ENCODE measurements at regions not wholly inside any gene's neighbourhood (a gene's known extent, or its start where the extent isn't known, plus 50 kb on each side); places are given as distances from the start of the nearest gene placed in this dataset.

DNA sequence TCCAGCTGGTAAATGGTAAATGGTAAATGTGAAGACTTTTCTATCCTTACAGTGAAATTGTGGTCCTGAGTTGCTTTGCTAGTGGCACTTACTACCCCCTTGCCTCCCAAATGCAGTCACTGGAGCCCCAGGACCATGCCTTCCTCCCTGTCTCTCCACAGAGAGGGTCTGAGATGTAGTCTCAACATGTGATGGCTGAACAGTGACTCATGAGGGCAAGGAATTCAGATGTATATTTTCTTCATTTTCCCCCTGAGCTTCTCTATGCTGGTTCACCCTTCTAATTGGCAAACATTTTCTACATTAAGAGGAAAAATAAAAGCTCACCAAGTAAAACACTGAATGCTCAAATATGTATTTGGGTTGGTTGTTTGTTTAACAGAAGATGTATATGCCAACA lies 232.0 kb downstream of the SH3BP4 start:
- Histone ChIP-seq H3K9me3 (no peaks in the 10 kb centered on the region), H3K27me3 (no peaks in the 10 kb centered on the region), H3K36me3 (no peaks in the 10 kb centered on the region), H3K27ac (no peak overlapping the region), H3K4me3 (no peak overlapping the region), H3K4me1 (no peaks in the 10 kb centered on the region)
- no peak for DNase-seq
- intact Hi-C loops (cut with DNase I) = no loop called here
- no peak for TF ChIP-seq EP300 (IDR thresholded peaks at IDR 0.05)
- TF ChIP-seq, protein P1, sequence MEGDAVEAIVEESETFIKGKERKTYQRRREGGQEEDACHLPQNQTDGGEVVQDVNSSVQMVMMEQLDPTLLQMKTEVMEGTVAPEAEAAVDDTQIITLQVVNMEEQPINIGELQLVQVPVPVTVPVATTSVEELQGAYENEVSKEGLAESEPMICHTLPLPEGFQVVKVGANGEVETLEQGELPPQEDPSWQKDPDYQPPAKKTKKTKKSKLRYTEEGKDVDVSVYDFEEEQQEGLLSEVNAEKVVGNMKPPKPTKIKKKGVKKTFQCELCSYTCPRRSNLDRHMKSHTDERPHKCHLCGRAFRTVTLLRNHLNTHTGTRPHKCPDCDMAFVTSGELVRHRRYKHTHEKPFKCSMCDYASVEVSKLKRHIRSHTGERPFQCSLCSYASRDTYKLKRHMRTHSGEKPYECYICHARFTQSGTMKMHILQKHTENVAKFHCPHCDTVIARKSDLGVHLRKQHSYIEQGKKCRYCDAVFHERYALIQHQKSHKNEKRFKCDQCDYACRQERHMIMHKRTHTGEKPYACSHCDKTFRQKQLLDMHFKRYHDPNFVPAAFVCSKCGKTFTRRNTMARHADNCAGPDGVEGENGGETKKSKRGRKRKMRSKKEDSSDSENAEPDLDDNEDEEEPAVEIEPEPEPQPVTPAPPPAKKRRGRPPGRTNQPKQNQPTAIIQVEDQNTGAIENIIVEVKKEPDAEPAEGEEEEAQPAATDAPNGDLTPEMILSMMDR (IDR thresholded peaks at IDR 0.05) = no peak
- no peak for TF ChIP-seq POLR2A (IDR thresholded peaks at IDR 0.05)
- no peak for TF ChIP-seq POLR2AphosphoS5 (IDR thresholded peaks at IDR 0.05)

DNA sequence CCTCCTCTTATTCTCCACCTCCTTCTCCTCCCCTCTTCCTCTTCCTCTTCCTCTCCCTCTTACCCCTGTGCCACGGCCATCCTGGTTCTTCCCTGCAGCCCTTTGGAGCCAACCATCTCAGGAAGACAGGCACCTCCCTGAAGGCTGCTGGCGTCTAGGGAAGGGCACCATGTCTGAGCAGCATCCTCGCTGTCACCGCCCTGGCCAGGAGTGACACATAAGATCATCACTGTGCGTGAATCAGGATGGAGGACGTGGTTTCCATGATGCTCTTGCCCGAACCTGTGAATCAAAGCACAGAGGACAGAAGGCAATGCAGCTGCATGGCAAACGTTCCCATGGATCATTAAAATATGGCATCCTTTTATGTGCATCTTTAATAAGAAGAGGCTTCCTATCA lies 236.0 kb downstream of the SH3BP4 start:
- Histone ChIP-seq H3K27ac (no peak overlapping the region), H3K27me3 (no peaks in the 10 kb centered on the region), H3K36me3 (no peaks in the 10 kb centered on the region), H3K4me3 (no peak overlapping the region), H3K4me1 (no peaks in the 10 kb centered on the region), H3K9me3 (no peaks in the 10 kb centered on the region)
- no peak for TF ChIP-seq POLR2A (IDR thresholded peaks at IDR 0.05)
- TF ChIP-seq POLR2AphosphoS5 (IDR thresholded peaks at IDR 0.05) = no peak
- no peak for TF ChIP-seq EP300 (IDR thresholded peaks at IDR 0.05)
- TF ChIP-seq, protein P1 (IDR thresholded peaks at IDR 0.05) = no peak
- intact Hi-C loops (cut with DNase I) = no loop called here
- 90 to 94% methylated on average over 8 of the region's 8 CpGs for WGBS, 2 donors
- no peak for DNase-seq

DNA sequence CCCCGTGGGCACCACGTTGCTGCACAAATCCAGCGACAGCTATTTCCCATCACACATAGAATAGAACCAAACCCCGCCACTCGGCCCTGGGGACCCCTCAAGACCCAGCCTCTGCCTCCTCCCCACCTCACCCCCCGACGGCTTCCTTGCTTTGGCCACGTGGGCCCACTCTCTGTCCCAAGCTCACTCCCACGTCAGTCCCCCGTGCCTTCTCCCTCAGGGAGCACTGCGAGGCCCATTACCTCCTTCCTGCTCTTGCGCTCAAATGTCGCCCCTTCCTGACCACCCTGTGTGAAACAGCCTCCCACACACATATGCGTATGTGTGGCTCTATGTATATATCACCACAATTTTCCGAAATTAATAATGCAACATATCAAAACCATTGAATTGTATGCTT lies 239.7 kb downstream of the SH3BP4 start:
- no peaks in the 10 kb centered on the region for H3K4me1 ChIP-seq
- peak overlapping the region in 1 of 4 donors; percentile 7 for H3K4me3 ChIP-seq
- no peaks in the 10 kb centered on the region for H3K36me3 ChIP-seq
- H3K27ac ChIP-seq = no peak overlapping the region
- intact Hi-C loops (cut with DNase I) = no loop called here
- no peaks in the 10 kb centered on the region for H3K9me3 ChIP-seq
- TF ChIP-seq EP300 (IDR thresholded peaks at IDR 0.05) = no peak
- TF ChIP-seq POLR2A (IDR thresholded peaks at IDR 0.05) = no peak
- no peak for TF ChIP-seq POLR2AphosphoS5 (IDR thresholded peaks at IDR 0.05)
- TF ChIP-seq, protein P1 (IDR thresholded peaks at IDR 0.05) = no peak
- 77 to 81% methylated on average over 15 of the region's 15 CpGs for WGBS, 2 donors
- no peaks in the 10 kb centered on the region for H3K27me3 ChIP-seq
- no peak for DNase-seq

DNA sequence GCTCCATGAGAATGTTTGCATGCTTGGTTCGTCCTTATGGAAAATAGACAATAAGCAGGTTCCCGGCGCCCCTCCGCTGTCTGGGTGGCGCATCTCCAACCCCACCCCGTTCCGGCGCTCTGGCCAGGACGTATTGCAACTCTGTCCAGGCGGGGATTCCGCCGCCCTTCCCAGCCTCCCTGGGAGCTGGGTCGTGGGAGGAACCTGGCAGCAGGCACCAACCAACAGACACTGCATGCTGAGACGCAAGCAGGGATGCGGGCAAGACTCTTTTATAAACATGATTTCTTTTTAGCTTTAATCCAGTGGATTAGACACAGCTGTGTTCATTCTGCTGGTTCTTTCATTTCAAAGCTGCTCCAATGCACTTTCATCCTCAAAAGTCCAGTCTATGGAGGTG lies 240.2 kb downstream of the SH3BP4 start:
- intact Hi-C loops (cut with DNase I) = no loop called here
- no peaks in the 10 kb centered on the region for H3K36me3 ChIP-seq
- H3K4me1 ChIP-seq = no peaks in the 10 kb centered on the region
- no peaks in the 10 kb centered on the region for H3K27me3 ChIP-seq
- H3K4me3 ChIP-seq = peak overlapping the region in 1 of 4 donors; percentile 7
- TF ChIP-seq POLR2AphosphoS5 (IDR thresholded peaks at IDR 0.05) = no peak
- no peak for TF ChIP-seq EP300 (IDR thresholded peaks at IDR 0.05)
- TF ChIP-seq, protein P1 (IDR thresholded peaks at IDR 0.05) = no peak
- TF ChIP-seq POLR2A (IDR thresholded peaks at IDR 0.05) = no peak
- no peak overlapping the region for H3K27ac ChIP-seq
- DNase-seq = no peak
- no peaks in the 10 kb centered on the region for H3K9me3 ChIP-seq
- WGBS, 2 donors = 82 to 83% methylated on average over 15 of the region's 15 CpGs

DNA sequence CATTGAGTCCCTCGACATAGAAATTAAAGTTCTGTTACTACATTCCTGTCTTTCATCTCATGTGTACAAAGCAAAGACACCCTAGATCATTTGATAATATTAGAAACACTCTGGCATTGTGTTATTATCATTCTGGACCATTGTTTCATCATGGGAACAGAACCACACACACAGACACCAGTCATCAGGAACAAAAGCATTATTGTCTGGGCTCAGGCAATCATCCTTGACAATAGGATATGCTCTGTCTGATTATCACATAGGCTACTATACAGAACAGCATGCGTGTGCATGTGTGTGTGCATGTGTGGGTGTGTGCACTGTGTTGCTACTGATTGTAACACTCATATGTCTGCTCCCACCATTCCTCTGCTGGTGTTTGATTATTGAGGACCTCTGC lies 242.5 kb downstream of the SH3BP4 start:
- TF ChIP-seq POLR2A (IDR thresholded peaks at IDR 0.05) (no peak), POLR2AphosphoS5 (IDR thresholded peaks at IDR 0.05) (no peak), EP300 (IDR thresholded peaks at IDR 0.05) (no peak)
- TF ChIP-seq, protein P1 (IDR thresholded peaks at IDR 0.05) = no peak
- Histone ChIP-seq H3K9me3 (no peaks in the 10 kb centered on the region), H3K36me3 (no peaks in the 10 kb centered on the region), H3K4me3 (no peak overlapping the region), H3K27ac (no peak overlapping the region), H3K4me1 (no peaks in the 10 kb centered on the region), H3K27me3 (no peaks in the 10 kb centered on the region)
- no peak for DNase-seq
- intact Hi-C loops (cut with DNase I) = no loop called here
- WGBS, 2 donors = 91 to 92% methylated on average over 2 of the region's 2 CpGs

Data from sigmoid colon (tissue), 6 donors.